ENCODE measurements at regions not wholly inside any gene's neighbourhood (a gene's known extent, or its start where the extent isn't known, plus 50 kb on each side); places are given as distances from the start of the nearest gene placed in this dataset.

DNA sequence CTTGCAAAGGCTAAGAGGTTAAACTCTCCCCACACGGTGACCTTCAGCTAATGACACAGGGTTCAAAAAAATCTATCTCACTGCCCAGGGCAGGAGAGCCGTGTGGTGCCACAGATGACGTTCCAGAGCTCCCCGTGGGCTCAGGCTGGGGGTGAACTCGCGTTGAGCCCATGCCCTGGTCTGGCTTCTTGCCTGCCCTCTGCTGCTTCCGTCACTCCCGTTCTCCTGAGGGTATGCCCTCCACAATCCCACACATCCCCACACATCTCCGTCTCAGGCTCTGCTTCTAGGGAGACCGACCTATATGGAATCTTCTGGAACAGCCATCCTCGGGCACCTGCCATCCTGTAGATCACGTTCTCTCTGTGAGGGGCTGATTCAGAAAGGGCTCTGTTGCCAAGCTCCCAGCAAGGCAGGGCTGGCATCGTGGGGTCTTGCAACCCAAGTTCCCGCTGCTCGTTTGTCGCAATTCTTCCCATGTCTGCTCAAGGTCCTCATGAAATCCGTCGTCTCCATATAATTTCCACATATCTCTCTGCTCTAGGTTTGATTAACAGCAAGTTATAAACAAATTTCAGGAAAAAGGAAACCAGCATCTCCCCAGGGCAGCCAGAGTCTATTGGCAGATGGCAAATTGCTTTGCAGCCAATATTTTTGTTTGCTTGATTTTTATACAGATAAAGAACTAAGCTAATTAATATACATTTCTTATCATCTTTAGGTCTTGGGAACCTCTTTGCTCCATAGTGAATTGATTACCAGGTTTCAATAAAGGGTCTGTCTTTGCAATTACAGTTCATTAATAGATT lies 278.2 kb downstream of the PTPRU start:
- TF ChIP-seq, protein P1, sequence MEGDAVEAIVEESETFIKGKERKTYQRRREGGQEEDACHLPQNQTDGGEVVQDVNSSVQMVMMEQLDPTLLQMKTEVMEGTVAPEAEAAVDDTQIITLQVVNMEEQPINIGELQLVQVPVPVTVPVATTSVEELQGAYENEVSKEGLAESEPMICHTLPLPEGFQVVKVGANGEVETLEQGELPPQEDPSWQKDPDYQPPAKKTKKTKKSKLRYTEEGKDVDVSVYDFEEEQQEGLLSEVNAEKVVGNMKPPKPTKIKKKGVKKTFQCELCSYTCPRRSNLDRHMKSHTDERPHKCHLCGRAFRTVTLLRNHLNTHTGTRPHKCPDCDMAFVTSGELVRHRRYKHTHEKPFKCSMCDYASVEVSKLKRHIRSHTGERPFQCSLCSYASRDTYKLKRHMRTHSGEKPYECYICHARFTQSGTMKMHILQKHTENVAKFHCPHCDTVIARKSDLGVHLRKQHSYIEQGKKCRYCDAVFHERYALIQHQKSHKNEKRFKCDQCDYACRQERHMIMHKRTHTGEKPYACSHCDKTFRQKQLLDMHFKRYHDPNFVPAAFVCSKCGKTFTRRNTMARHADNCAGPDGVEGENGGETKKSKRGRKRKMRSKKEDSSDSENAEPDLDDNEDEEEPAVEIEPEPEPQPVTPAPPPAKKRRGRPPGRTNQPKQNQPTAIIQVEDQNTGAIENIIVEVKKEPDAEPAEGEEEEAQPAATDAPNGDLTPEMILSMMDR (optimal IDR thresholded peaks at IDR 0.05 in 1 of 3, IDR thresholded peaks at IDR 0.05 in 1 of 3, conservative IDR thresholded peaks at IDR 0.05 in 1 of 3; ENCODE audit: extremely low read depth in 1 of 3, insufficient read depth in 2 of 3, low read length in 3 of 3) = no peak
- TF ChIP-seq EZH2 (IDR thresholded peaks at IDR 0.05; ENCODE audit: low read length) = no peak
- dilution Hi-C loops (cut with MboI; ENCODE audit: extremely low pct_ligation_motif_present, low sequenced_read_pairs) = loop anchor here (10.0 kb wide), 1 partner anchor 170 kb away; no protein-coding TSS in a partner anchor
- Histone ChIP-seq H2AFZ (ENCODE audit: control insufficient read depth, low read length) (no peak overlapping the region), H3K79me2 (ENCODE audit: control insufficient read depth, insufficient read depth, low read length) (no peaks in the 10 kb centered on the region), H3K9ac (ENCODE audit: control insufficient read depth, extremely low read depth, insufficient read depth, low read length) (no peak overlapping the region), H3K27me3 (ENCODE audit: control insufficient read depth, extremely low read depth, insufficient read depth, low read length) (peaks cover 13% of the 10 kb centered on the region), H3K4me1 (ENCODE audit: control insufficient read depth, extremely low read depth, insufficient read depth, low read length) (no peaks in the 10 kb centered on the region), H4K20me1 (ENCODE audit: control insufficient read depth, extremely low read depth, insufficient read depth, low read length) (no peaks in the 10 kb centered on the region), H3K4me3 (ENCODE audit: control insufficient read depth in 2 of 3, extremely low read depth in 1 of 3, insufficient read depth in 2 of 3, low read depth in 1 of 3, low read length in 3 of 3) (no peak overlapping the region), H3K36me3 (ENCODE audit: control insufficient read depth in 2 of 2, extremely low read depth in 1 of 2, insufficient read depth in 2 of 2, low read length in 2 of 2) (no peaks in the 10 kb centered on the region), H3K27ac (ENCODE audit: control insufficient read depth, insufficient read depth, low read length) (no peak overlapping the region), H3K4me2 (ENCODE audit: control insufficient read depth, extremely low read depth, insufficient read depth, low read depth, low read length) (no peak overlapping the region), H3K9me1 (ENCODE audit: control insufficient read depth, extremely low read depth, insufficient read depth, low read length) (no peaks in the 10 kb centered on the region), H3K9me3 (ENCODE audit: control insufficient read depth, low read depth, low read length) (no peaks in the 10 kb centered on the region)
- no peak for DNase-seq (ENCODE audit: low read depth, low spot score)
- no peak for FAIRE-seq

DNA sequence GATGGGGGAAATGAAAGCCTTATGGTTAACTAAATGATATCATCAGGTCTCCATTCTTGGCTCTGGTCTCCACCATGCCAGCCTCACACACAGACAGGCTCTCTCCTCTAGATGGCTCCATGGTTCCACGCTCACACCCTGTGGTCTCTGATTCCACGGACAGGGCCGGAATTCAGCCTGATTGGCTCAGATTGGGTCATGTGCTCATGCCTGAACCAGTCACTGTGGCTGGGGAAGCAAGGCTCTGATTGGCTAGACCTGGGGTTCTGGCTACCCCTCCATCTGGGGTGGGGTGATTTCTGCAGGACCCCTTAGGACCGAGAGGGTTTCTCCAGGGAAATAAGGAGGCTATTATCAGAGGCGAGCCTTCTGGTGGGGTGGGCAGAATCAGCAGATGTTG lies 277.0 kb downstream of the PTPRU start:
- peak; percentile 79 for FAIRE-seq
- peaks cover 6% of the 10 kb centered on the region for H3K27me3 ChIP-seq (ENCODE audit: control insufficient read depth, extremely low read depth, insufficient read depth, low read length)

More for the DNA sequence above, 277.0 kb downstream of the PTPRU start:
- Histone ChIP-seq H3K9me1 (ENCODE audit: control insufficient read depth, extremely low read depth, insufficient read depth, low read length) (no peaks in the 10 kb centered on the region), H3K4me3 (ENCODE audit: control insufficient read depth in 2 of 3, extremely low read depth in 1 of 3, insufficient read depth in 2 of 3, low read depth in 1 of 3, low read length in 3 of 3) (no peak overlapping the region), H3K4me1 (ENCODE audit: control insufficient read depth, extremely low read depth, insufficient read depth, low read length) (no peaks in the 10 kb centered on the region), H2AFZ (ENCODE audit: control insufficient read depth, low read length) (no peak overlapping the region), H3K4me2 (ENCODE audit: control insufficient read depth, extremely low read depth, insufficient read depth, low read depth, low read length) (no peak overlapping the region), H3K9ac (ENCODE audit: control insufficient read depth, extremely low read depth, insufficient read depth, low read length) (no peak overlapping the region), H3K27ac (ENCODE audit: control insufficient read depth, insufficient read depth, low read length) (no peak overlapping the region), H3K36me3 (ENCODE audit: control insufficient read depth in 2 of 2, extremely low read depth in 1 of 2, insufficient read depth in 2 of 2, low read length in 2 of 2) (no peaks in the 10 kb centered on the region), H4K20me1 (ENCODE audit: control insufficient read depth, extremely low read depth, insufficient read depth, low read length) (no peaks in the 10 kb centered on the region), H3K9me3 (ENCODE audit: control insufficient read depth, low read depth, low read length) (no peaks in the 10 kb centered on the region), H3K79me2 (ENCODE audit: control insufficient read depth, insufficient read depth, low read length) (no peaks in the 10 kb centered on the region)
- no peak for TF ChIP-seq EZH2 (IDR thresholded peaks at IDR 0.05; ENCODE audit: low read length)
- TF ChIP-seq, protein P1 (optimal IDR thresholded peaks at IDR 0.05 in 1 of 3, IDR thresholded peaks at IDR 0.05 in 1 of 3, conservative IDR thresholded peaks at IDR 0.05 in 1 of 3; ENCODE audit: extremely low read depth in 1 of 3, insufficient read depth in 2 of 3, low read length in 3 of 3) = peak; percentile 84 to 96 (median 90)
- DNase-seq (ENCODE audit: low read depth, low spot score) = no peak
- dilution Hi-C loops (cut with MboI; ENCODE audit: extremely low pct_ligation_motif_present, low sequenced_read_pairs) = loop anchor here (10.0 kb wide), 1 partner anchor 171 kb away; no protein-coding TSS in a partner anchor

All from keratinocyte (primary cell).